RCC 7860 (cell line): ENCODE measurements at regions not wholly inside any gene's neighbourhood (a gene's known extent, or its start where the extent isn't known, plus 50 kb on each side); places are given as distances from the start of the nearest gene placed in this dataset.
"Not testable (repeated sequence)": the region's sequence is repeated elsewhere in the genome, so short reads cannot be mapped to it uniquely, and the experiment has no call there.

Source experiments
- DNase-seq: peaks from one replicate; pipeline ENCODE4 v3.0.0-alpha.2; 2015; ENCODE audit warnings: low spot score
- FAIRE-seq: peaks from 2 replicates; lab custom pipeline; 2012; peaks lifted over from hg19 to GRCh38; lab: Jason Lieb, UNC

- FAIRE-seq, DNase-seq: not testable (repeated sequence)
Observed at GRCh38 chr15:39420853-39421192, 160.1 kb upstream of the THBS1 start.

DNA sequence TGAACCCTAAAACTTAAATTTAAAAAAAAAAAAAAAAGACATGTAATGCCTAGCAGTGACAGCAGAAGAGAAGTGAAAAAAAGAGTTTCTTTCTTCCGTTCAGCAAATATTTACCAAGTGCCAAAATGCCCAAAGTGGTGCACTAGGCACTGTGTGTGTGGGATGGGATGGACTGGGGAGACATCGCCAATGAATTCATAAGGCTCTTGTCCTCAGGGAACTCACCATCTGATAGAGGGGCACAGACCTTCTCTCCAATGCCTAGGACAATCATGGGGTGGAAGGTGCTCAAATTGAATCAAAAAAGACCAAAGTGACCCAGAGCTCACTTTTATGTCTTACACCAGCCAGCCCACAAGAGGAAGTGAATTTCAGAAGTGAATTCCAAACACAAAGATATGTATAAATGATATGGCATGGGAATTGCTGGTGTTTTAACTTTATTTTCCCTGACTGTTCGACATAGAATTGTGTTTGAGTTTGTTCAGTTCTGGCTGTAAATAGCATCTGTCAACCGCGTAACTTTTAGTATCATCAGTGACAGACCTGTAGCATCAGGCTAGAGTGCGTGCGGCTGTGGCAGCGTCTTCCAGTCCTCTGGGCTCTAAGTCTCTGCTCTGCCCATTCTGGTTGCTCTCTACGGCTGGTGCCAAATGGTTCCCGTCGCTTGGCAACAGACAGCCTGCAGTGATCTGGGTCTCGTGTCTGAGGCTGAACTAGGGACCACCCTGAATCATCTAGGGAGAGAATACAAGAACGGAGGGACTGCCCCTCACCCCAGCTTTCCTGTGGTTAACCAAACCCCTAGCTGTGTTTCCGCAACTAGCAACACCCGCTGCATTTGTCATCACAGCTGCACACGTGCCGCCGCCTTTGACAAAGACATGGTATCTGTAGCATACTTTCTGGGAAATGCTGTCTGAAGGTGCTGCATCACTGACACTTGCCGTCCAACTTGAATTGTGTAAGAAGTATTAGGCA lies 154.0 kb upstream of the THBS1 start:
- FAIRE-seq (no peak), DNase-seq (peak; percentile 18)

DNA sequence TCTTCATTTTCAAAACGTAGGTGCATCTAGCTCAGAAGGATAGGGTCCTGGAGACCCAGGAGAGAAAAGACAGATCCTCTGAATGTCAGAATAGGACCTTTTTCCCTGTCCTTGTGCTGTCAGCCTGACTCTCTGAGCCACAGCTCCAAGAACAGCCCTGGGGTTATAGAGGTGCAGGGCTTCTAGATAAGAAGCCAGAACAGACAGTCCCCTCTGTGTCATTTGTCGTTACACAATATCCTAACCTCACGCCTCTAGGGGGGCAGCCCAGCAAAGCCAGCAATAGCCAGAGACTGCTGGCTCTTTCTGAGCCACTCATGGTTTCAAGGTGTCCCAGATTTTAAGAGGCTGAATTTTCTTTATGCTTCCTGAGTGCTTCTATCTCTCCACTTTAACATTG lies 153.2 kb upstream of the THBS1 start:
- FAIRE-seq (no peak), DNase-seq (no peak)

DNA sequence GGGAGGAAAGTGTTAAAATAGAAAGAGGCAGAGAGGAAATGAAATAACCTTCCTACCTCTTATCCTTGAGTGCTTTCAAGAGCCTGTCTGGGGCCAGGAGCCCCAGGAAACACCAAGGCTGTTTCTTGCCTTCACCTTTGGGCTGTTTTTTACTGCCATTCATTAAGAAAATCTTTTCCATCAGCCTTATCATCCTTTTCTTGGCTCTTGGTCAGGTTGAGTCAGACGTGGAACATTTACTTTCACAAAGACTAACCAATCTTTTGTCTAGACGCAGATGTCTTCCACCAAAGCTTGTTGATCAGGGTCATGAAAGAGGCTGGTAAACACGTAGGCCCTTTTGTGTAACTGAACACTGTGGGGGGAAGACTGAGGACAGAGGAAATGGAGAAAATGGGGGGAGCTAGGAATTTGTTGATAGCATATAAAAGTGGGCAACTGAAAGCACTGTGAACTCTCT lies 151.0 kb upstream of the THBS1 start:
- DNase-seq (peak; percentile 54), FAIRE-seq (peak; percentile 42)

DNA sequence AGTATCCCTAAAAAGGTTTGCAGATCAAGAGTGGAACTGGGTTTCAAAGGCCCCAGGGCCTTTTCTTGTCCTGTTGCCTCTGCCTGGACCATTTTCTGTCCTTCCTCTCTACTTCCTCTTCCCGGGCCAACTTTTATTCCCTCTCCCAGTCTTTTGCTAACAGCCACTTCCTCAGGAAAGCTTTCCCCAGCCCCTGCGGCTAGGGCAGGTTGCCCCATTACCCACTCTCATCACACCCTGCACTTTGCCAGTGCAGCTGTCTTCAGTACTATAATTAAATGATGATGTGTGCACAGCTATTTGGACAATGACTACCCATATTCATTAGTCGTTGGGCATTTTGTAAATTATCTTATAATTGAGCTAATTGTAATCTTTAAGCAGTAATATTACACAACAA lies 150.5 kb upstream of the THBS1 start:
- FAIRE-seq, result no peak

GRCh38 chr15:39431376-39431775 lies 149.5 kb upstream of the THBS1 start:
- DNase-seq (no peak), FAIRE-seq (no peak)

More for the DNA sequence above, 150.5 kb upstream of the THBS1 start:
- DNase-seq, result no peak

GRCh38 chr15:39432026-39432425 lies 148.9 kb upstream of the THBS1 start:
- FAIRE-seq (no peak), DNase-seq (no peak)

DNA sequence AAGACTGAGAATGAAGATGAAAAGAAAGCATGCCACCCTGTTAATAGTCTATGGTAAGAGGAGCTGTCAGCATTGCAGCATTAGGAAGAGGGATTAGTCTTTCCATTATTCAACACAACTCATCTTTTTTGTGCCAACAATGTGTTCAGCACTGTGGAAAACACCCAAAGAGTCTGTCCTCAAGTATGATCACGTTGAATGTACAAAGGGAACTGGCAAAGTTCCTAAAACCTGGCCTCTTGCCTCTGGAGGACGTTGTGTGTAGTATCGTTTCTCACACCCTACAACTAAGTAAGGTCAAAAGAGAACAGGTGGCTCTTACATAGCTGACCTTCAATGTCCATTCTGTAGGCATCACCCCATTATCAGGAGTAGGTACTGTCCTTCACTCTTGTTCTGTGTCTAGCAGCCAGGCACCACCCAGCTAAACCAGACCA lies 147.9 kb upstream of the THBS1 start:
- FAIRE-seq (no peak), DNase-seq (no peak)

GRCh38 chr15:39433376-39433775 lies 147.5 kb upstream of the THBS1 start:
- DNase-seq (no peak), FAIRE-seq (no peak)

DNA sequence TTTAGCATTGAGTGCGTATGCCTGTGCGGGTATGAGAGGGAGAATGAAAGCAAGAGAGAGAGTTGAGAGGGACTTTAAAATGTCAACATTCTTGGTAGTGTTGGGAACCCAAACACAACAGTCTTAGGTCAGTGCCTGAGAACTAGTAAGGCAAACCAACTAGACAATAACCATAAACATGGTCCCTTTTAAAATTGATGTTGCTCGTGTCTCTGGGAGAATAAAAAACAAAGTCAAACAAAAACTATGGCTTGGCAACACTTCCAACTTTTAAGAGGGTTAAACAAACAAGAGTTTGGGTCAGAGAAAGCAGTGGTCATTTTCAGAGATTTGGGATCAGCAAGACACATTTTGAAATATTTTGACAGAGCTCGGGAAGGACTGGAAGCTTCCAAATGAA lies 146.7 kb upstream of the THBS1 start:
- no peak for DNase-seq
- no peak for FAIRE-seq

GRCh38 chr15:39434751-39435238 lies 146.1 kb upstream of the THBS1 start:
- no peak for DNase-seq
- FAIRE-seq, result no peak

- no peak for FAIRE-seq
- no peak for DNase-seq
Observed at GRCh38 chr15:39435244-39435643, 145.6 kb upstream of the THBS1 start.

DNA sequence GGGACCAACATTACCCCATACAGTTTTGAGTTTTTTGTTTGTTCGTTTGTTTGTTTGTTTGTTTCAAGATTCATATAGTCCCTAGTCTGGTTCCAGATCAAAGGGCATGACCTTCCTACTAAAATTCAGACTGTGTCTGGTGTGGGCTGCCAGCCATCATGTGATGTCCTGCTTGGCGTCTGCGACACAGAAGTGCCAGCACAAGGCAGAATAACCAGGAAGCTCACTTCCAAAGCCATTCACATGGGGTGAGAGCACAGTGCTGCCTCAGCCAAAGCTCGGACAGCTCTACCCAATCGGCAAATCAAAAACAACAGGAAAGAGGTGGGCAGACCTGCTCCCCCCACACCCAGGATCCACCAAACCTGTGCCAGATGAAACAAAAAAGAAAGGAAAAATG lies 142.6 kb upstream of the THBS1 start:
- no peak for FAIRE-seq

GRCh38 chr15:39438799-39439592 lies 141.9 kb upstream of the THBS1 start:
- no peak for FAIRE-seq
- no peak for DNase-seq

More for the DNA sequence above, 142.6 kb upstream of the THBS1 start:
- no peak for DNase-seq

GRCh38 chr15:39442898-39443297 lies 138.0 kb upstream of the THBS1 start:
- no peak for DNase-seq
- no peak for FAIRE-seq

DNA sequence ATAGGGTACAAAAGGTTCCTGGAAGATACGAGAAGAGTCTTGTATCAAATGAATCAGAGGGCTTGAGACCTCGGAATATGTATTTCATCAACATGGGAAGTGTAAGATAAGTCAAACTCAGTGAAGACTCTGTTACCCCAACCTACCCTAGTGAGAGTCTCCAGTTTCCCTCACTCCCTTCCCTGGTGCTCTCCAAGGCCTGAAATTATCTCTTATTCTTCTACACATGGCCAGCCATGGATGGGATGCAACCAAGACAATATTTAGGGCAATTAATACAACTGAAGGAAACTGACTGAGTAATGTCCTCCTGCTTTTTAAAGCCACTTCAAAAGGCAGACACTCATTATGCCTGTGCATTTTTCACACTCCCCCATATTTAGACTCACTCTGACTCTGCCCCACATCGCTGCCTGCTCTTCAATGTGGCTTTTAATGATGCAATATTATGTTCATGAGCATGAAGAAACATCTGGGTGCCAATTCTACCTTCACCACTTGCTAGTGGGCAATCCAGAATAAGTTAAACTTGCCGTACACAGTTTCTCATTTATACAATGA lies 137.1 kb upstream of the THBS1 start:
- FAIRE-seq (no peak), DNase-seq (no peak)

- no peak for DNase-seq
- no peak for FAIRE-seq
Observed at GRCh38 chr15:39444735-39445470, 136.0 kb upstream of the THBS1 start.

GRCh38 chr15:39445931-39446330 lies 134.9 kb upstream of the THBS1 start:
- DNase-seq, result no peak
- FAIRE-seq, result no peak

- FAIRE-seq, result no peak
- no peak for DNase-seq
Observed at GRCh38 chr15:39447346-39447745, 133.5 kb upstream of the THBS1 start.

DNA sequence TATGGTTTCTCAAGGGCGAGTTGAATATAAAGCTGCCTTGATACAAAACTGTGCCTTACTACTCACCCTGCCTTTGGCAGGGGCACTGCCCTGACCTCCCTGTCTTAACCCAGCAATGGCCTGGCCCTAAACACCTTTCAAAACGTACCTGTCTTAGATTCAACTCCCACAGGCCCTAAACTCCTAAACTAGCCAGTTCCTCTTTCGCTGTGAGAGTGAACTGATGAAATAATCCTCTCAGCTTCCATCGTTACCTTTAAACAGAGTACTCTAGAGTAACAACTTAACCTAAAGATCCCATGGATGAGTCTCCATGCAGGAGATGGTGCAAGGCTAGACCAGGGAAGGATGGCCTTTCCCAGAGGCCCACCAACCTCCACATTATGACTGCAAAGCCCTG lies 133.0 kb upstream of the THBS1 start:
- DNase-seq, result no peak
- no peak for FAIRE-seq

DNA sequence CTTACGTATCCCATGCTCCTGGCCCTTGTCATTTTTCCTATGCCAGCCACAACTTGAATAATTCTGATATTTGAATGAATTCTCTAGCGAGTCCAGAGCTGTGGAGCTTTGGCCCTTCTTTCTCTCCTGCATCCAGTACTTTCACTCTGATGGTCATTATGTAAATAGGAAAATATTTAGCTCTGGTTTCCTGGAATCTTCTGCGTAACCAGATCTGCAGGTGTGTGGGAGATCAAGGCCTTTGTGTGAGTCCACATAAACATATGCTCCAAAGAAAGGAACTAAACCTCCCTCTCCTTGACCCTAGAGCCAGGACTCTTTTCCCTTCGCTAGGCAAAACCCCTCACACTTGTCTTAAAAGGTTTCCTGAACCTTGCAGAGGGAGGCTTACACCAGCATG lies 132.5 kb upstream of the THBS1 start:
- no peak for DNase-seq
- no peak for FAIRE-seq
